ENCODE measurements at regions not wholly inside any gene's neighbourhood (a gene's known extent, or its start where the extent isn't known, plus 50 kb on each side); places are given as distances from the start of the nearest gene placed in this dataset.

GRCh38 chr1:163450986-163451385 lies 129.2 kb downstream of the NUF2 start:
- no peaks in the 10 kb centered on the region for H3K9me3 ChIP-seq
- no peak for DNase-seq
- no peak overlapping the region for H3K4me3 ChIP-seq
- no peaks in the 10 kb centered on the region for H3K4me1 ChIP-seq (ENCODE audit: insufficient read depth)
- TF ChIP-seq EP300 (IDR thresholded peaks at IDR 0.05) (no peak), POLR2A (IDR thresholded peaks at IDR 0.05) (no peak)
- TF ChIP-seq, protein P1, sequence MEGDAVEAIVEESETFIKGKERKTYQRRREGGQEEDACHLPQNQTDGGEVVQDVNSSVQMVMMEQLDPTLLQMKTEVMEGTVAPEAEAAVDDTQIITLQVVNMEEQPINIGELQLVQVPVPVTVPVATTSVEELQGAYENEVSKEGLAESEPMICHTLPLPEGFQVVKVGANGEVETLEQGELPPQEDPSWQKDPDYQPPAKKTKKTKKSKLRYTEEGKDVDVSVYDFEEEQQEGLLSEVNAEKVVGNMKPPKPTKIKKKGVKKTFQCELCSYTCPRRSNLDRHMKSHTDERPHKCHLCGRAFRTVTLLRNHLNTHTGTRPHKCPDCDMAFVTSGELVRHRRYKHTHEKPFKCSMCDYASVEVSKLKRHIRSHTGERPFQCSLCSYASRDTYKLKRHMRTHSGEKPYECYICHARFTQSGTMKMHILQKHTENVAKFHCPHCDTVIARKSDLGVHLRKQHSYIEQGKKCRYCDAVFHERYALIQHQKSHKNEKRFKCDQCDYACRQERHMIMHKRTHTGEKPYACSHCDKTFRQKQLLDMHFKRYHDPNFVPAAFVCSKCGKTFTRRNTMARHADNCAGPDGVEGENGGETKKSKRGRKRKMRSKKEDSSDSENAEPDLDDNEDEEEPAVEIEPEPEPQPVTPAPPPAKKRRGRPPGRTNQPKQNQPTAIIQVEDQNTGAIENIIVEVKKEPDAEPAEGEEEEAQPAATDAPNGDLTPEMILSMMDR (IDR thresholded peaks at IDR 0.05), result no peak
- intact Hi-C loops (cut with DNase I), result no loop called here
- H3K27me3 ChIP-seq, result no peaks in the 10 kb centered on the region
- no peak overlapping the region for H3K27ac ChIP-seq
- H3K36me3 ChIP-seq, result no peaks in the 10 kb centered on the region

DNA sequence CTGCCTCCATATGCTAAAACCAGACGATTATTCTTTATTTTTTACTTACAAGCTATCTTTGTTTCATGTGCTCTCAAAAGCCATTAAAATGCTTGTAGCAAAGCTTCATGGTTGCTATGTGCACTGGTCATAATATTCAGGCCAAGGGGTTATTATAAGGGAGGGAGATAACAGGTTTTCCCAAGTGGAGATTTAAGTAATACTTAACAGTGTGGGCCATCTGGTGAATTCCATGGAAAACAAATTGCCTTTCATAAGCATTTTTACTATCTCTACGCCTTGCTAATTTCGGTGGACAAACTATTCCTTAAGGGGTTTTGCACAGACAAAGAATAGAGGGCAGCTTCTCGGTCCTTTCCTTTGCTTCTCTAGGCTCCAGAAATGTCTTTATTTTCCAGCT lies 137.8 kb downstream of the NUF2 start:
- H3K9me3 ChIP-seq, result no peaks in the 10 kb centered on the region
- no peak for DNase-seq
- 63 to 78% (median 72%) methylated on average over 4 of the region's 4 CpGs for WGBS, 3 donors
- TF ChIP-seq, protein P1 (IDR thresholded peaks at IDR 0.05), result no peak
- no peak for TF ChIP-seq EP300 (IDR thresholded peaks at IDR 0.05)
- no peak overlapping the region for H3K4me3 ChIP-seq
- H3K27me3 ChIP-seq, result no peaks in the 10 kb centered on the region
- no peak overlapping the region for H3K27ac ChIP-seq
- no peaks in the 10 kb centered on the region for H3K36me3 ChIP-seq
- no peaks in the 10 kb centered on the region for H3K4me1 ChIP-seq (ENCODE audit: insufficient read depth)
- intact Hi-C loops (cut with DNase I), result no loop called here

DNA sequence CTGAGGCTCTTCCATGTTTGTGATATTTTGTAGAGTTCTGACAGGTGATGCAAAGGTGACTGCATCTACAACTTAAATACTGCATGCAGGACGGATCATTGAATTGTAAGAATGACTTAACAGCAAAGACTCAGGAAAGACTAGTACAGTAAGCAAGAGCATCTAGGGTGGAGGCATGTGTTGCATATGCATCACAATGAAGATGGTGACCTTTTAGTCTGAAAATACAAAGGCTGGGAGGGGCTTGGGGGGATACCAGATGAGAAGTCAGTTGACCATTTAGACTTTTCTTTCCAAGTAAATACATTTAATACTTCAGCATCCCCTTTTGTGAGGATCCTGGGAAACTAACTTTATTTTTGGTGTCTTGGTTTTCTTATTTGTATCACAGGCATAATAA lies 145.5 kb downstream of the NUF2 start:
- TF ChIP-seq, protein P1 (IDR thresholded peaks at IDR 0.05), result no peak
- TF ChIP-seq POLR2A (IDR thresholded peaks at IDR 0.05), result no peak
- TF ChIP-seq EP300 (IDR thresholded peaks at IDR 0.05), result no peak
- no peak for DNase-seq
- no peaks in the 10 kb centered on the region for H3K4me1 ChIP-seq (ENCODE audit: insufficient read depth)
- H3K36me3 ChIP-seq, result no peaks in the 10 kb centered on the region
- no peak overlapping the region for H3K4me3 ChIP-seq
- H3K27me3 ChIP-seq, result no peaks in the 10 kb centered on the region
- no peaks in the 10 kb centered on the region for H3K9me3 ChIP-seq
- intact Hi-C loops (cut with DNase I), result no loop called here
- WGBS, 3 donors, result 70 to 83% (median 77%) methylated on average over 1 of the region's 1 CpG
- H3K27ac ChIP-seq, result no peak overlapping the region

DNA sequence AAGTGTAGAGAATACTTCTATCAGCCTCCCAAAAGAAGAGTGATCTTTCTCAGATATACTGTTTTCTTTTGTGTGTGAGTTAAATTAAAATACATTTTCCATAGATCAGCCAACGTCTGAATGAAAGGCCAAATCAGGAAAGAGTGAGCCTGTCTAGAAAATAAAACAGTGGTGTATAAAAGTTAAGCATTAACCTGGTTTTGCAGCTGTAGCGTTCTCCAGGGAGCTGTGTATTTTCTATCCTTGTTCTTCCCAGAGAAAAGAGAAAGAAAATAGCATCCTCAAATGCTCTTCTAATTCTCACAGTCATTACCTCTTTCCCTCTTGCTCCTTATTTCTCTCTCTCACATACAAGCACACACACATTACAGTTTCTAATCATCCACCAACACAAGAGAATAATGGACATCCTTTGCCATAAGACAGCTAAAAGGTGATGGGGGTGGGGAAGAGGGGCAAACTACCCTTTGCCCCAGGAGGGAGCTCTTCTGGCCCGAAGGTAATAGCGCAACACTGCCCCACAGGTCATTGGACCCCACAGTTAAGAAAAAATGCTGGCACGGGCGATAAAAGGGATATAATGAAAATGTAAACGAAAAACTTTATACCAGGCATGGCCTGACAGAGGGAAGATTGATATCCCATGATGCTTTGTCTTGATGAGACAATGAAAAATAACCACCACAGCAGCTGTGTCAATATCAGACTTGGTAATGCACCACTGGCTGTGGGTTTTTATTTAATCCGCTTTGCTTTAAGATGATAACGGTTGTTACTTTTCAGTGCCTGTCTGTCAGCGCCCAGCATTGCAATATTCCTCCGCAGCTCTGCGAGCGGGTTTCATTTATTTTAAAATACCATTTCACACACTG lies 150.3 kb downstream of the NUF2 start:
- Histone ChIP-seq H3K4me3 (no peak overlapping the region), H3K9me3 (no peaks in the 10 kb centered on the region), H3K4me1 (ENCODE audit: insufficient read depth) (no peaks in the 10 kb centered on the region), H3K27ac (no peak overlapping the region), H3K36me3 (no peaks in the 10 kb centered on the region), H3K27me3 (no peaks in the 10 kb centered on the region)
- no peak for DNase-seq
- 75 to 86% (median 75%) methylated on average over 13 of the region's 13 CpGs for WGBS, 3 donors
- TF ChIP-seq, protein P1 (IDR thresholded peaks at IDR 0.05), result no peak
- TF ChIP-seq EP300 (IDR thresholded peaks at IDR 0.05) (no peak), POLR2A (IDR thresholded peaks at IDR 0.05) (no peak)
- intact Hi-C loops (cut with DNase I), result no loop called here
